Liver (tissue), 8 donors: ENCODE measurements at regions not wholly inside any gene's neighbourhood (a gene's known extent, or its start where the extent isn't known, plus 50 kb on each side); places are given as distances from the start of the nearest gene placed in this dataset.
"Not testable (repeated sequence)": the region's sequence is repeated elsewhere in the genome, so short reads cannot be mapped to it uniquely, and the experiment has no call there.

ENCODE experiments used
- DNase-seq: peaks from one replicate; pipeline ENCODE4 v3.0.0-alpha.2; 2017; ENCODE audit warnings: low spot score
- H3K27ac ChIP-seq, 2 donors: one replicate each; pipeline ENCODE4 v1.7.0; 2013; ENCODE audit warnings: inconsistent platforms in 2 of 2, low read length in 2 of 2, control low read depth in 1 of 2, low read depth in 1 of 2, mild to moderate bottlenecking in 1 of 2
- H3K27me3 ChIP-seq, 4 donors: one replicate each; pipeline versions ENCODE4 v1.6.1 to v1.7.0; 2013; ENCODE audit warnings: low read length in 3 of 4, inconsistent platforms in 1 of 4, mild to moderate bottlenecking in 1 of 4, moderate library complexity in 1 of 4; ENCODE audit not compliant: control insufficient read depth in 4 of 4, insufficient read depth in 4 of 4
- H3K36me3 ChIP-seq, 4 donors: one replicate each; pipeline versions ENCODE4 v1.6.1 to v1.7.0; 2013; ENCODE audit warnings: low read length in 3 of 4, mild to moderate bottlenecking in 3 of 4, low read depth in 1 of 4, moderate library complexity in 1 of 4; ENCODE audit not compliant: control insufficient read depth in 4 of 4, insufficient read depth in 3 of 4
- H3K4me1 ChIP-seq, 4 donors: one replicate each; pipeline versions ENCODE4 v1.6.1 to v1.7.0; 2013; ENCODE audit warnings: low read length in 3 of 4, mild to moderate bottlenecking in 3 of 4, moderate library complexity in 1 of 4; ENCODE audit not compliant: control insufficient read depth in 4 of 4, insufficient read depth in 4 of 4
- H3K4me3 ChIP-seq, 3 donors: one replicate each; pipeline versions ENCODE4 v1.6.1 to v1.7.0; 2013; ENCODE audit warnings: low read length in 3 of 3, control low read depth in 1 of 3, low read depth in 1 of 3, mild to moderate bottlenecking in 1 of 3
- H3K9ac ChIP-seq, 2 donors: one replicate each; pipeline ENCODE4 v1.7.0; 2013; ENCODE audit warnings: low read length in 2 of 2, mild to moderate bottlenecking in 2 of 2, moderate library complexity in 2 of 2, control low read depth in 1 of 2, low read depth in 1 of 2
- H3K9me3 ChIP-seq, 4 donors: one replicate each; pipeline versions ENCODE4 v1.6.1 to v1.7.0; 2013; ENCODE audit warnings: low read length in 3 of 4; ENCODE audit not compliant: control insufficient read depth in 4 of 4
- EGR1 ChIP-seq, 2 donors: IDR thresholded peaks; 2 replicates each; pipeline ENCODE4 v1.6.1; 2016 to 2018; ENCODE audit warnings: antibody characterized with exemption in 2 of 2, low read depth in 2 of 2
- FOXA1 ChIP-seq: IDR thresholded peaks from 2 replicates; pipeline ENCODE4 v1.6.1; 2016; ENCODE audit warnings: antibody characterized with exemption
- FOXA2 ChIP-seq: IDR thresholded peaks from 2 replicates; pipeline ENCODE4 v1.6.1; 2016; ENCODE audit warnings: antibody characterized with exemption
- GABPA ChIP-seq, 2 donors: IDR thresholded peaks in 1 of 2; conservative IDR thresholded peaks in 1 of 2; 2 replicates each; pipeline ENCODE4 v1.6.1; 2016; ENCODE audit warnings: antibody characterized with exemption in 2 of 2, mild to moderate bottlenecking in 1 of 2, moderate library complexity in 1 of 2
- HNF4A ChIP-seq, 2 donors: conservative IDR thresholded peaks; 2 replicates each; pipeline ENCODE4 v1.6.1; 2016; ENCODE audit warnings: antibody characterized with exemption in 2 of 2, mild to moderate bottlenecking in 2 of 2
- JUND ChIP-seq, 2 donors: IDR thresholded peaks; 2 replicates each; pipeline ENCODE4 v1.6.1; 2016; ENCODE audit warnings: antibody characterized with exemption in 2 of 2
- RAD21 ChIP-seq, 2 donors: IDR thresholded peaks; 2 replicates each; pipeline ENCODE4 v1.6.1; 2016; ENCODE audit warnings: antibody characterized with exemption in 2 of 2, mild to moderate bottlenecking in 2 of 2
- RXRA ChIP-seq, 2 donors: IDR thresholded peaks; 2 replicates each; pipeline ENCODE4 v1.6.1; 2017 to 2018; ENCODE audit warnings: antibody characterized with exemption in 2 of 2, mild to moderate bottlenecking in 1 of 2
- YY1 ChIP-seq: IDR thresholded peaks from 2 replicates; pipeline ENCODE4 v1.6.1; 2016; ENCODE audit warnings: antibody characterized with exemption, mild to moderate bottlenecking
- WGBS: extraction: QIAGEN DNeasy Blood & Tissue Kit; methylation state at CpG from one replicate; pipeline ENCODE4 v1.1.7; 2013; 5-methylcytosine and 5-hydroxymethylcytosine counted together
- TF ChIP-seq, protein P1 (sequence below): fragments of 150-350 bp; IDR thresholded peaks from 2 replicates; pipeline ENCODE4 v1.5.1; 2017; ENCODE audit warnings: improper control_type of control experiment, low read depth, low read length; ENCODE audit not compliant: missing input control
- TF ChIP-seq, protein P2 (sequence below): IDR thresholded peaks from 2 replicates; pipeline ENCODE4 v1.6.1; 2016; ENCODE audit warnings: antibody characterized with exemption
- TF ChIP-seq, protein P3 (sequence below): IDR thresholded peaks from 2 replicates; pipeline ENCODE4 v1.6.1; 2016; ENCODE audit warnings: antibody characterized with exemption, mild to moderate bottlenecking
- donor health status: healthy.
- donor health status: healthy.
- donor health status: healthy.
- donor health status: healthy.
- donor health status: healthy.

DNA sequence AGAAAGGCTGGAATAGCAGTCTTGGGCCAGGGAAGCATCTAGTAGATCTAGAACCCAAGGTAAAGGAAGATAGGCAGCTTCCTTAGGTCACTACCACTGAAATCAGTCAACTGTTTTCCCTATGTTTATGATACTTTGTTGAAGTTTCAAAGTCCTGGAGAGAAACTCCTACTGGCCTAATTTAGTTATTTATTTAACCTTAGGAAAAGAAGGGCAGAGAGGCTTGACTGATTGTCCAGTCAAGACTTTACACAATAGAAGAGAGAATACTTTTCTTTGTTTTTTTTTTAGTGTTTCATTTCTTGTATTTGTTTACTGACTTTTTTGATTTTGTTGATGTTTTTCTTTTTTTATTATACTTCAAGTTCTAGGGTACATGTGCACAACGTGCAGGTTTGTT is 138.9 kb upstream of the PHYHIPL start (continued):
- TF ChIP-seq, protein P1, sequence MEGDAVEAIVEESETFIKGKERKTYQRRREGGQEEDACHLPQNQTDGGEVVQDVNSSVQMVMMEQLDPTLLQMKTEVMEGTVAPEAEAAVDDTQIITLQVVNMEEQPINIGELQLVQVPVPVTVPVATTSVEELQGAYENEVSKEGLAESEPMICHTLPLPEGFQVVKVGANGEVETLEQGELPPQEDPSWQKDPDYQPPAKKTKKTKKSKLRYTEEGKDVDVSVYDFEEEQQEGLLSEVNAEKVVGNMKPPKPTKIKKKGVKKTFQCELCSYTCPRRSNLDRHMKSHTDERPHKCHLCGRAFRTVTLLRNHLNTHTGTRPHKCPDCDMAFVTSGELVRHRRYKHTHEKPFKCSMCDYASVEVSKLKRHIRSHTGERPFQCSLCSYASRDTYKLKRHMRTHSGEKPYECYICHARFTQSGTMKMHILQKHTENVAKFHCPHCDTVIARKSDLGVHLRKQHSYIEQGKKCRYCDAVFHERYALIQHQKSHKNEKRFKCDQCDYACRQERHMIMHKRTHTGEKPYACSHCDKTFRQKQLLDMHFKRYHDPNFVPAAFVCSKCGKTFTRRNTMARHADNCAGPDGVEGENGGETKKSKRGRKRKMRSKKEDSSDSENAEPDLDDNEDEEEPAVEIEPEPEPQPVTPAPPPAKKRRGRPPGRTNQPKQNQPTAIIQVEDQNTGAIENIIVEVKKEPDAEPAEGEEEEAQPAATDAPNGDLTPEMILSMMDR: no peak

DNA sequence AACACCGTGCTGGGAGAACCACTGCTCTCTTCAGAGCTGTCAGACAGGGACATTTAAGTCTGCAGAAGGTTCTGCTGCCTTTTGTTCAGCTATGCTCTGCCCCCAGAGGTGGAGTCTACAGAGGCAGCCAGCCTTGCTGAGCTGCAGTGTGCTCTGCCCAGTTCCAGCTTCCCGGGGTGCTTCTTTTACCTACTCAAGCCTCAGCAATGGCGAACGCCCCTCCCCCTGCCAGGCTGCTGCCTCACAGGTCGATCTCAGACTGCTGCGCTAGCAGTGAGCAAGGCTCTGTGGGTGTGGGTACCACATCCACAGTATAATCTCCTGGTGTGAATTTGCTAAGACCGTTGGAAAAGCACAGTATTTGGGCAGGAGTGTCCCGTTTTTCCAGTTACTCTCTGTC is 133.1 kb upstream of the PHYHIPL start:
- not testable (repeated sequence) for DNase-seq, H3K27ac ChIP-seq, H3K4me3 ChIP-seq, H3K4me1 ChIP-seq, H3K36me3 ChIP-seq, H3K9me3 ChIP-seq, H3K27me3 ChIP-seq, H3K9ac ChIP-seq
- WGBS: 70% methylated on average over 8 of the region's 8 CpGs

DNA sequence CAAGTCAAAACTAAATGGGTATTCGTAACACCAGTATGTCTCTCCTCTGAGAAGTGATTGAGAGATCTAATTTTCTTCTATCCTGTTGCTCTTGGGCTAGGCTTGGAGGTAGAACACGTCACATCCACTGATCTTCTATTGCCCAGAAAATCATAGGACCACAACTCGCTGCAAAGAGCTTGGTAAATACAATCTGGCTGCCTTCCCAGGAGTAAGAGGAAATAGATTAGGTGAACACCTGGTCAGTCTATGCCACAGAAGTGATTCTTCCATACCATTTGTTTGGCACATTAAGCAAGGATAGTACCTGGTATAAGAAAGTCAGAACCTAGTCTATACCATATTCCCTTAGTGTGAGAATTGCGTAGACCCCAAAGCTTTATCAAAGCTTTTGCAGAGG is 129.3 kb upstream of the PHYHIPL start:
- Histone ChIP-seq H3K36me3 (no peaks in the 10 kb centered on the region), H3K4me3 (no peak overlapping the region), H3K9ac (no peak overlapping the region), H3K9me3 (no peaks in the 10 kb centered on the region), H3K27ac (no peak overlapping the region), H3K4me1 (peaks cover 0 to 6% (median 0%) of the 10 kb centered on the region in 4 donors), H3K27me3 (no peaks in the 10 kb centered on the region)
- TF ChIP-seq RXRA (IDR thresholded peaks at IDR 0.05) (peak; percentile 8 to 17), GABPA (IDR thresholded peaks at IDR 0.05 in 1 of 2, conservative IDR thresholded peaks at IDR 0.05 in 1 of 2) (no peak), HNF4A (conservative IDR thresholded peaks at IDR 0.05) (peak in 1 of 2 donors; percentile 19), JUND (IDR thresholded peaks at IDR 0.05) (no peak), EGR1 (IDR thresholded peaks at IDR 0.05; ENCODE audit: low read depth in 2 of 2) (no peak), FOXA2 (peak; percentile 52), FOXA1 (peak; percentile 17), RAD21 (IDR thresholded peaks at IDR 0.05) (peak; percentile 36 to 43), YY1 (no peak)
- TF ChIP-seq, protein P2, sequence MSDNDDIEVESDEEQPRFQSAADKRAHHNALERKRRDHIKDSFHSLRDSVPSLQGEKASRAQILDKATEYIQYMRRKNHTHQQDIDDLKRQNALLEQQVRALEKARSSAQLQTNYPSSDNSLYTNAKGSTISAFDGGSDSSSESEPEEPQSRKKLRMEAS: no peak
- TF ChIP-seq, protein P3, sequence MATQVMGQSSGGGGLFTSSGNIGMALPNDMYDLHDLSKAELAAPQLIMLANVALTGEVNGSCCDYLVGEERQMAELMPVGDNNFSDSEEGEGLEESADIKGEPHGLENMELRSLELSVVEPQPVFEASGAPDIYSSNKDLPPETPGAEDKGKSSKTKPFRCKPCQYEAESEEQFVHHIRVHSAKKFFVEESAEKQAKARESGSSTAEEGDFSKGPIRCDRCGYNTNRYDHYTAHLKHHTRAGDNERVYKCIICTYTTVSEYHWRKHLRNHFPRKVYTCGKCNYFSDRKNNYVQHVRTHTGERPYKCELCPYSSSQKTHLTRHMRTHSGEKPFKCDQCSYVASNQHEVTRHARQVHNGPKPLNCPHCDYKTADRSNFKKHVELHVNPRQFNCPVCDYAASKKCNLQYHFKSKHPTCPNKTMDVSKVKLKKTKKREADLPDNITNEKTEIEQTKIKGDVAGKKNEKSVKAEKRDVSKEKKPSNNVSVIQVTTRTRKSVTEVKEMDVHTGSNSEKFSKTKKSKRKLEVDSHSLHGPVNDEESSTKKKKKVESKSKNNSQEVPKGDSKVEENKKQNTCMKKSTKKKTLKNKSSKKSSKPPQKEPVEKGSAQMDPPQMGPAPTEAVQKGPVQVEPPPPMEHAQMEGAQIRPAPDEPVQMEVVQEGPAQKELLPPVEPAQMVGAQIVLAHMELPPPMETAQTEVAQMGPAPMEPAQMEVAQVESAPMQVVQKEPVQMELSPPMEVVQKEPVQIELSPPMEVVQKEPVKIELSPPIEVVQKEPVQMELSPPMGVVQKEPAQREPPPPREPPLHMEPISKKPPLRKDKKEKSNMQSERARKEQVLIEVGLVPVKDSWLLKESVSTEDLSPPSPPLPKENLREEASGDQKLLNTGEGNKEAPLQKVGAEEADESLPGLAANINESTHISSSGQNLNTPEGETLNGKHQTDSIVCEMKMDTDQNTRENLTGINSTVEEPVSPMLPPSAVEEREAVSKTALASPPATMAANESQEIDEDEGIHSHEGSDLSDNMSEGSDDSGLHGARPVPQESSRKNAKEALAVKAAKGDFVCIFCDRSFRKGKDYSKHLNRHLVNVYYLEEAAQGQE: no peak
- DNase-seq: no peak
- 58% methylated on average over 4 of the region's 4 CpGs for WGBS
